GM12878 (cell line): ENCODE measurements at regions not wholly inside any gene's neighbourhood (a gene's known extent, or its start where the extent isn't known, plus 50 kb on each side); places are given as distances from the start of the nearest gene placed in this dataset.

Experiments used
- ATAC-seq: fragments of 200-7000 bp; cut with Tn5 transposase; 3 replicates; pipeline ENCODE4 v1.9.1; 2020; ENCODE audit warnings: mild to moderate bottlenecking, moderate library complexity
- BruUV-seq: library from RNA; stranded (reverse); fragments of 400-500 nt; replicated peaks from 2 replicates; lab custom pipeline; 2021; lab: Mats Ljungman, UMichigan
- CTCF ChIA-PET: fragments of 300-600 bp; sonication (Branson Sonifier 250); formaldehyde crosslinking; extraction: SDS; loops from one replicate; lab custom pipeline; 2021; ENCODE audit warnings: inconsistent platforms; lab: Yijun Ruan, JAX
- POLR2A ChIA-PET: fragments of 350-600 bp; formaldehyde crosslinking; extraction: SDS; loops from one replicate; lab custom pipeline; 2021; ENCODE audit warnings: inconsistent platforms; lab: Charles Lee
- RAD21 ChIA-PET: fragments of 300-600 bp; sonication (Branson Sonifier 250); formaldehyde crosslinking; loops from one replicate; lab custom pipeline; 2023; ENCODE audit warnings: antibody characterized with exemption; ENCODE audit not compliant: unreplicated experiment; lab: Charles Lee
- SMC1A ChIA-PET: fragments of 300-600 bp; sonication (Branson Sonifier 250); formaldehyde crosslinking; loops from one replicate; lab custom pipeline; 2023; ENCODE audit not compliant: unreplicated experiment, uncharacterized antibody; lab: Charles Lee
- DNase-seq: peaks from one replicate; pipeline ENCODE4 v3.0.0-alpha.2; 2011; ENCODE audit warnings: low read depth, low spot score
- FAIRE-seq: peaks from 3 replicates; lab custom pipeline; 2011; peaks lifted over from hg19 to GRCh38; lab: Jason Lieb, UNC
- H2AFZ ChIP-seq: 2 replicates; pipeline ENCODE4 v1.6.0; 2011; ENCODE audit warnings: low read depth, low read length, control low read depth; ENCODE audit not compliant: control insufficient read depth
- H3K27ac ChIP-seq: 2 replicates; pipeline ENCODE4 v1.5.1; 2011; ENCODE audit warnings: control low read depth; ENCODE audit not compliant: control insufficient read depth, insufficient read depth
- H3K27me3 ChIP-seq, 2 experiments: replicated peaks in 1 of 2; 2 replicates each; pipeline versions ENCODE4 v1.6.0 to v1.6.1; 2011; ENCODE audit warnings: low read length in 1 of 2; ENCODE audit not compliant: control insufficient read depth in 2 of 2, insufficient read depth in 2 of 2
- H3K36me3 ChIP-seq, 2 experiments: 2 replicates each; pipeline ENCODE4 v1.5.1; 2011; ENCODE audit warnings: low read length in 1 of 2; ENCODE audit not compliant: control insufficient read depth in 2 of 2, insufficient read depth in 2 of 2
- H3K4me1 ChIP-seq: 2 replicates; pipeline ENCODE4 v1.6.1; 2011; ENCODE audit warnings: mild to moderate bottlenecking, low read length, moderate library complexity, mixed read lengths; ENCODE audit not compliant: control insufficient read depth, insufficient read depth
- H3K4me2 ChIP-seq: 2 replicates; pipeline ENCODE4 v1.6.0; 2011; ENCODE audit warnings: control low read depth; ENCODE audit not compliant: control insufficient read depth, insufficient read depth
- H3K4me3 ChIP-seq: fragments of 200-600 bp; sonication (generic); 2 replicates; pipeline ENCODE4 v1.5.1; 2016
- H3K79me2 ChIP-seq: 2 replicates; pipeline ENCODE4 v1.6.0; 2011; ENCODE audit warnings: low read length; ENCODE audit not compliant: control insufficient read depth, insufficient read depth
- H3K9ac ChIP-seq: 2 replicates; pipeline ENCODE4 v1.8.0; 2011; ENCODE audit warnings: low read length, control low read depth, mixed read lengths; ENCODE audit not compliant: control insufficient read depth, insufficient read depth
- H3K9me3 ChIP-seq: replicated peaks from 3 replicates; pipeline ENCODE4 v1.5.1; 2011; ENCODE audit warnings: mild to moderate bottlenecking, low read length; ENCODE audit not compliant: control insufficient read depth, insufficient read depth
- H4K20me1 ChIP-seq: 2 replicates; pipeline ENCODE4 v1.6.0; 2011; ENCODE audit not compliant: control insufficient read depth, insufficient read depth
- EED ChIP-seq: sonication (generic); IDR thresholded peaks from 2 replicates; pipeline ENCODE4 v1.6.1; 2016; ENCODE audit warnings: antibody characterized with exemption, low read depth
- FOXM1 ChIP-seq: IDR thresholded peaks from 2 replicates; pipeline ENCODE4 v1.6.1; 2012; ENCODE audit warnings: low read depth, mild to moderate bottlenecking, inconsistent platforms, low read length, moderate library complexity
- HDAC6 ChIP-seq: fragments of 200-600 bp; sonication (generic); IDR thresholded peaks from one replicate; pipeline ENCODE4 v1.8.0; 2017; ENCODE audit warnings: antibody characterized with exemption; ENCODE audit not compliant: unreplicated experiment
- MYB ChIP-seq: fragments of 150-350 bp; IDR thresholded peaks from 2 replicates; pipeline ENCODE4 v1.6.1; 2014; ENCODE audit warnings: mild to moderate bottlenecking, low read depth, low read length, borderline replicate concordance
- MYC ChIP-seq: IDR thresholded peaks from 2 replicates; pipeline ENCODE4 v1.6.1; 2011; ENCODE audit warnings: mild to moderate bottlenecking, low read length, moderate library complexity, inconsistent platforms; ENCODE audit not compliant: insufficient read depth, insufficient replicate concordance, insufficient read length, severe bottlenecking
- SREBF2 ChIP-seq: IDR thresholded peaks from 2 replicates; pipeline ENCODE4 v1.6.1; 2012; ENCODE audit warnings: mild to moderate bottlenecking, low read length
- STAT3 ChIP-seq: IDR thresholded peaks from 2 replicates; pipeline ENCODE4 v1.6.1; 2011; ENCODE audit warnings: low read depth, low read length, improper control_type of control experiment
- WRNIP1 ChIP-seq: IDR thresholded peaks from 2 replicates; pipeline ENCODE4 v1.6.1; 2011; ENCODE audit warnings: low read depth, low read length, improper control_type of control experiment, borderline replicate concordance
- YY1 ChIP-seq: IDR thresholded peaks from 2 replicates; pipeline ENCODE4 v1.6.1; 2011; ENCODE audit warnings: low read depth, mild to moderate bottlenecking, low read length
- WGBS: methylation state at CpG from one replicate; pipeline ENCODE4 v1.1.6; 2016; ENCODE audit warnings: low lambda C conversion rate; ENCODE audit not compliant: insufficient replicate concordance, insufficient coverage; ENCODE audit errors: missing lambda C conversion rate; 5-methylcytosine and 5-hydroxymethylcytosine counted together
- in situ Hi-C: fragments of 300-500 bp; cut with MboI; formaldehyde crosslinking; loops from 9 replicates; pipeline ENCODE4 v1.14.3; 2018; ENCODE audit warnings: mixed read lengths
- intact Hi-C: fragments of 100-400 bp; cut with micrococcal nuclease; formaldehyde crosslinking; loops from one replicate; pipeline ENCODE4 v1.14.2; 2022; ENCODE audit not compliant: unreplicated experiment
- TF ChIP-seq, protein P1 (sequence below): fragments of 450-650 bp; IDR thresholded peaks from 2 replicates; pipeline ENCODE4 v1.6.1; 2017; ENCODE audit warnings: mild to moderate bottlenecking, moderate library complexity
- TF ChIP-seq, protein P2 (sequence below): fragments of 450-650 bp; IDR thresholded peaks from 2 replicates; pipeline ENCODE4 v1.6.1; 2016; ENCODE audit warnings: mild to moderate bottlenecking
- TF ChIP-seq, protein P3 (sequence below): IDR thresholded peaks from 2 replicates; pipeline ENCODE4 v1.6.1; 2011; ENCODE audit warnings: low read depth, mild to moderate bottlenecking, low read length, moderate library complexity, borderline replicate concordance; ENCODE audit errors: extremely low read depth

- no TSS peak for BruUV-seq
- no peak overlapping the region for H3K9ac ChIP-seq
- H3K4me2 ChIP-seq, result no peak overlapping the region
- no peaks in the 10 kb centered on the region for H3K4me1 ChIP-seq
- H3K27ac ChIP-seq, result no peak overlapping the region
- intact Hi-C loops, result no loop called here
- ChIA-PET CTCF (interaction anchor here (0.8 to 2.5 kb wide), 5 partner anchors 8 to 536 kb away, joined by 4 to 9 read pairs (median 4); no protein-coding TSS in a partner anchor), RAD21 (no interaction called here), POLR2A (no interaction called here), SMC1A (interaction anchor here (1.1 to 1.6 kb wide), 3 partner anchors 9 to 12 kb away, joined by 3 read pairs; no protein-coding TSS in a partner anchor)
- no peaks in the 10 kb centered on the region for H4K20me1 ChIP-seq
- DNase-seq (no peak), ATAC-seq (no peak), FAIRE-seq (no peak)
- H3K9me3 ChIP-seq, result no peaks in the 10 kb centered on the region
- H2AFZ ChIP-seq, result no peak overlapping the region
- no peaks in the 10 kb centered on the region for H3K79me2 ChIP-seq
- 100% methylated on average over 1 of the region's 1 CpG for WGBS
- no peaks in the 10 kb centered on the region for H3K36me3 ChIP-seq
- H3K4me3 ChIP-seq, result no peak overlapping the region
- no peak for TF ChIP-seq FOXM1
- TF ChIP-seq MYB, result no peak
- TF ChIP-seq YY1, result no peak
- H3K27me3 ChIP-seq, result no peaks in the 10 kb centered on the region
- in situ Hi-C loops, result loop anchor here (10.0 kb wide), 1 partner anchor 1476 kb away; no protein-coding TSS in a partner anchor
These were observed 385.8 kb downstream of the KLF12 start for GRCh38 chr13:73748404-73748803.

- RAD21 ChIA-PET, result no interaction called here
- Histone ChIP-seq H2AFZ (no peak overlapping the region), H3K4me3 (no peak overlapping the region), H3K27ac (no peak overlapping the region), H3K9me3 (no peaks in the 10 kb centered on the region), H3K27me3 (no peaks in the 10 kb centered on the region), H3K36me3 (no peaks in the 10 kb centered on the region), H3K4me2 (no peak overlapping the region), H4K20me1 (no peaks in the 10 kb centered on the region), H3K4me1 (no peaks in the 10 kb centered on the region), H3K79me2 (no peaks in the 10 kb centered on the region), H3K9ac (no peak overlapping the region)
- BruUV-seq, result no TSS peak
- DNase-seq (no peak), FAIRE-seq (no peak), ATAC-seq (no peak)
- intact Hi-C loops, result no loop called here
- in situ Hi-C loops, result loop anchor here (10.0 kb wide), 1 partner anchor 1480 kb away; no protein-coding TSS in a partner anchor
- SMC1A ChIA-PET, result interaction anchor here (0.5 kb wide), 1 partner anchor 1253 kb away, joined by 3 read pairs; no protein-coding TSS in a partner anchor
- POLR2A ChIA-PET, result no interaction called here
- 64% methylated on average over 2 of the region's 2 CpGs for WGBS
- CTCF ChIA-PET, result interaction anchor here (0.9 kb wide), 1 partner anchor 23 kb away, joined by 4 read pairs; no protein-coding TSS in a partner anchor
- TF ChIP-seq MYC (no peak), HDAC6 (no peak), STAT3 (no peak), WRNIP1 (no peak), SREBF2 (no peak), EED (no peak)
- TF ChIP-seq, protein P1, sequence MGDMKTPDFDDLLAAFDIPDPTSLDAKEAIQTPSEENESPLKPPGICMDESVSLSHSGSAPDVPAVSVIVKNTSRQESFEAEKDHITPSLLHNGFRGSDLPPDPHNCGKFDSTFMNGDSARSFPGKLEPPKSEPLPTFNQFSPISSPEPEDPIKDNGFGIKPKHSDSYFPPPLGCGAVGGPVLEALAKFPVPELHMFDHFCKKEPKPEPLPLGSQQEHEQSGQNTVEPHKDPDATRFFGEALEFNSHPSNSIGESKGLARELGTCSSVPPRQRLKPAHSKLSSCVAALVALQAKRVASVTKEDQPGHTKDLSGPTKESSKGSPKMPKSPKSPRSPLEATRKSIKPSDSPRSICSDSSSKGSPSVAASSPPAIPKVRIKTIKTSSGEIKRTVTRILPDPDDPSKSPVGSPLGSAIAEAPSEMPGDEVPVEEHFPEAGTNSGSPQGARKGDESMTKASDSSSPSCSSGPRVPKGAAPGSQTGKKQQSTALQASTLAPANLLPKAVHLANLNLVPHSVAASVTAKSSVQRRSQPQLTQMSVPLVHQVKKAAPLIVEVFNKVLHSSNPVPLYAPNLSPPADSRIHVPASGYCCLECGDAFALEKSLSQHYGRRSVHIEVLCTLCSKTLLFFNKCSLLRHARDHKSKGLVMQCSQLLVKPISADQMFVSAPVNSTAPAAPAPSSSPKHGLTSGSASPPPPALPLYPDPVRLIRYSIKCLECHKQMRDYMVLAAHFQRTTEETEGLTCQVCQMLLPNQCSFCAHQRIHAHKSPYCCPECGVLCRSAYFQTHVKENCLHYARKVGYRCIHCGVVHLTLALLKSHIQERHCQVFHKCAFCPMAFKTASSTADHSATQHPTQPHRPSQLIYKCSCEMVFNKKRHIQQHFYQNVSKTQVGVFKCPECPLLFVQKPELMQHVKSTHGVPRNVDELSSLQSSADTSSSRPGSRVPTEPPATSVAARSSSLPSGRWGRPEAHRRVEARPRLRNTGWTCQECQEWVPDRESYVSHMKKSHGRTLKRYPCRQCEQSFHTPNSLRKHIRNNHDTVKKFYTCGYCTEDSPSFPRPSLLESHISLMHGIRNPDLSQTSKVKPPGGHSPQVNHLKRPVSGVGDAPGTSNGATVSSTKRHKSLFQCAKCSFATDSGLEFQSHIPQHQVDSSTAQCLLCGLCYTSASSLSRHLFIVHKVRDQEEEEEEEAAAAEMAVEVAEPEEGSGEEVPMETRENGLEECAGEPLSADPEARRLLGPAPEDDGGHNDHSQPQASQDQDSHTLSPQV, result no peak
- TF ChIP-seq, protein P2, sequence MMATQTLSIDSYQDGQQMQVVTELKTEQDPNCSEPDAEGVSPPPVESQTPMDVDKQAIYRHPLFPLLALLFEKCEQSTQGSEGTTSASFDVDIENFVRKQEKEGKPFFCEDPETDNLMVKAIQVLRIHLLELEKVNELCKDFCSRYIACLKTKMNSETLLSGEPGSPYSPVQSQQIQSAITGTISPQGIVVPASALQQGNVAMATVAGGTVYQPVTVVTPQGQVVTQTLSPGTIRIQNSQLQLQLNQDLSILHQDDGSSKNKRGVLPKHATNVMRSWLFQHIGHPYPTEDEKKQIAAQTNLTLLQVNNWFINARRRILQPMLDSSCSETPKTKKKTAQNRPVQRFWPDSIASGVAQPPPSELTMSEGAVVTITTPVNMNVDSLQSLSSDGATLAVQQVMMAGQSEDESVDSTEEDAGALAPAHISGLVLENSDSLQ, result no peak
- TF ChIP-seq, protein P3, sequence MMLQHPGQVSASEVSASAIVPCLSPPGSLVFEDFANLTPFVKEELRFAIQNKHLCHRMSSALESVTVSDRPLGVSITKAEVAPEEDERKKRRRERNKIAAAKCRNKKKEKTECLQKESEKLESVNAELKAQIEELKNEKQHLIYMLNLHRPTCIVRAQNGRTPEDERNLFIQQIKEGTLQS, result no peak
These were observed 389.0 kb downstream of the KLF12 start for GRCh38 chr13:73745190-73745589.
